BLaER1 (cell line): ENCODE measurements at regions not wholly inside any gene's neighbourhood (a gene's known extent, or its start where the extent isn't known, plus 50 kb on each side); places are given as distances from the start of the nearest gene placed in this dataset.

Source experiments
- H3K27ac ChIP-seq: shearing (Covaris generic); formaldehyde crosslinking; 2 replicates; pipeline ENCODE4 v1.8.1; 2022
- H3K27me3 ChIP-seq: shearing (Covaris generic); formaldehyde crosslinking; 2 replicates; pipeline ENCODE4 v1.8.1; 2022
- H3K36me3 ChIP-seq: shearing (Covaris generic); formaldehyde crosslinking; 2 replicates; pipeline ENCODE4 v1.8.1; 2022
- H3K4me1 ChIP-seq: shearing (Covaris generic); formaldehyde crosslinking; 2 replicates; pipeline ENCODE4 v1.8.1; 2022
- H3K4me2 ChIP-seq: shearing (Covaris generic); formaldehyde crosslinking; 2 replicates; pipeline ENCODE4 v1.8.1; 2022
- H3K4me3 ChIP-seq: shearing (Covaris generic); formaldehyde crosslinking; 2 replicates; pipeline ENCODE4 v1.8.1; 2022
- H3K9ac ChIP-seq: shearing (Covaris generic); formaldehyde crosslinking; 2 replicates; pipeline ENCODE4 v1.8.1; 2022
- H3K9me3 ChIP-seq: shearing (Covaris generic); formaldehyde crosslinking; 2 replicates; pipeline ENCODE4 v1.8.1; 2022
- H4K20me1 ChIP-seq: shearing (Covaris generic); formaldehyde crosslinking; 2 replicates; pipeline ENCODE4 v1.8.1; 2022
- Cebpa-rat ChIP-seq: shearing (Covaris generic); IDR thresholded peaks from 2 replicates; pipeline ENCODE4 v1.8.1; 2022

DNA sequence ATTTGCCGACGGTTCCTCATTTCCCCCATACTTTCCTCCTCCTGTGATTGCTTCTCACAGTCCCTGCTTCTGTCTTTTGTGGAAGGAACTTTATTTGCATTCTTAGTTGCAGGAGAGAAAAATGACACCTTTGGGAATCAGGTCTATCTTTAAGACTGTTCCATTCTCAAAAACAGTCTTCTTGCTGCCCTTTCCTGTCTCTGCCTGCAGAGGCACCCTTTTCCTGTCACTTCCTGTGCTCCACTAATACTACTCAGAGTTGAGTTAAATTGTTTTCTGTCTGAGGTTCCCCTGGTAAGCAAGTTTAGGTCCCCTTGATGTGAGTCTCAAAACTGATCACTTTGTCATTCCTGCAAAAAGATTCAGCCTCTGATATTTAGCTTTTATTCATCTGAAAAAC, 208.8 kb upstream of the CLNK start:
- Histone ChIP-seq H3K4me2 (peak overlapping the region; percentile 29; the same call in 1 of the 2 replicates), H4K20me1 (no peaks in the 10 kb centered on the region), H3K4me3 (no peak overlapping the region), H3K9ac (no peak overlapping the region), H3K27me3 (no peaks in the 10 kb centered on the region), H3K4me1 (peaks cover 8% of the 10 kb centered on the region), H3K27ac (no peak overlapping the region), H3K36me3 (no peaks in the 10 kb centered on the region), H3K9me3 (no peaks in the 10 kb centered on the region)
- no peak for TF ChIP-seq Cebpa-rat

DNA sequence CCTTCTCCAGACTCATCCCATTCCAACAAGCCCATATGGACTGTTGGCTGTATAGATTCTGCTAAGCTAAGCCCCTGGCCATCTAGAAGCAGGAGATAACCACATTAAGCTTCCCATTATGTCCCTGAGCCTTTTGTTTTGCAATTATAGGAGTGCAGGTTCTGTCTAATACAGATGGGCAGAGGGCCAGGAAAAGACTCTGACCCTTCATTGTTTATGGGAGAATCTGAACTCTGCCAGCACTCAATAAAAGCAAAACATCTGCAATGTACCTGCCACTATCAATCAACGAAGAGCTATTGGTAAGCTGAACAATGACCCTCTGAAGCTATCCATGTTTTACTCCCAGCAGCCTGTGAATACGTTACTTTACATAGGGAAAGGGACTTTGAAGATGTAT, 207.3 kb upstream of the CLNK start:
- Histone ChIP-seq H3K36me3 (no peaks in the 10 kb centered on the region), H4K20me1 (no peaks in the 10 kb centered on the region), H3K4me2 (no peak overlapping the region), H3K4me1 (peaks cover 8% of the 10 kb centered on the region), H3K27me3 (no peaks in the 10 kb centered on the region), H3K27ac (no peak overlapping the region), H3K9me3 (no peaks in the 10 kb centered on the region), H3K4me3 (no peak overlapping the region), H3K9ac (no peak overlapping the region)
- no peak for TF ChIP-seq Cebpa-rat

DNA sequence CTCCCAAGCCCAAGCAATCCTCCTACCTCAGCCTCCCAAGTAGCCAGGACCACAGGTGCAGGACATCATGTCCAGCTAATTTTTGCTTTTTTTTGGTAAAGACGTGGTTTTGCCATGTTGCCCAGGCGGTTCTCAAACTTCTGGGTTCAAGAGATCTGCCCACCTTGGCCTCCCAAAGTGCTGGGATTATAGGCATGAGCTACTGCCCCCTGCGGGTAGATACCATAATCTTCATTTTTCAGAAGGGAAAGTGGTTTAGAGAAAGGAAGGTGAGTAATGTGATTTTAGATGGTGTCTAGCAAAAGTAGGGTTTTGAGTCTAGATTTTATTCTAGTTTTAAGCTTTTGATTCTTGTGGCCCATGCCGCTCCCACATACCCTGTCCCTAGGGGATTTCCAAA, 205.3 kb upstream of the CLNK start:
- peaks cover 8% of the 10 kb centered on the region for H3K4me1 ChIP-seq
- no peaks in the 10 kb centered on the region for H3K36me3 ChIP-seq
- no peaks in the 10 kb centered on the region for H4K20me1 ChIP-seq
- no peaks in the 10 kb centered on the region for H3K9me3 ChIP-seq
- H3K9ac ChIP-seq, result no peak overlapping the region
- H3K4me3 ChIP-seq, result no peak overlapping the region
- H3K27ac ChIP-seq, result no peak overlapping the region
- no peak overlapping the region for H3K4me2 ChIP-seq
- TF ChIP-seq Cebpa-rat, result no peak
- no peaks in the 10 kb centered on the region for H3K27me3 ChIP-seq

DNA sequence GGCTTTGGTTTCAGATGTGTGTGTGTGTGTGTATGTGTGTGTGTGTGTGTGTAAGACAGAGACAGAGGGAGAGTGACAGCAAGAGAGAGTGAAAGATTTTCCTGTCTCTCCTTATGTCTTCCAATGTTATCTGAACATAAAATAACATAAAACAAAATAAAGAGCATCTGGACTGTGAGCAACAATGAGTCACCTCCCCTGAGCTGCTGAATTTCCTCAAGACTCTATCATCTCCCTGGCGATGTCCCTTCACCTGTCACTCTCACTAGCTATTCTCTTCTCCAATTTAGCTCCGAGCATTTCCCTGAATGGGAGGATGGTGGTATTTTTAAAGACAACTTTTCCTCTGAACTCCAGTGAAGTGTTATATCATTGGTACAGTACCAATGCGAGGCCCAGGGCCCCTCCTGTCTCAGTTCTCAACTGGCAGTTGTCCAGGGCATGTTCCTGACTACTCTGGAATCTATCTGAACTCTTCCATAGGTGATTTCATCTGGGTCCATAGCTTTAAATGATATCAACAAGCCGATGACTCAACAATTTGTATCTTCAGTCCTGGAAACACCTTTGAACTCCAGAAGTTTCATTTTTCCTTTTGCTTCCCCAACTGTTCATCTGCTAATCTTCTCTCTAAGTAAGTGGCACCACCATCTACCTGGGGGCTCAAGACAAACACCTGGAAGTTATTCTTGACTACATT, 195.0 kb upstream of the CLNK start:
- H3K4me2 ChIP-seq, result no peak overlapping the region
- no peak for TF ChIP-seq Cebpa-rat
- H3K27me3 ChIP-seq, result no peaks in the 10 kb centered on the region
- H3K9ac ChIP-seq, result no peak overlapping the region
- H3K4me3 ChIP-seq, result no peak overlapping the region
- H3K4me1 ChIP-seq, result no peaks in the 10 kb centered on the region
- no peaks in the 10 kb centered on the region for H3K9me3 ChIP-seq
- H3K27ac ChIP-seq, result no peak overlapping the region
- H4K20me1 ChIP-seq, result no peaks in the 10 kb centered on the region
- no peaks in the 10 kb centered on the region for H3K36me3 ChIP-seq

DNA sequence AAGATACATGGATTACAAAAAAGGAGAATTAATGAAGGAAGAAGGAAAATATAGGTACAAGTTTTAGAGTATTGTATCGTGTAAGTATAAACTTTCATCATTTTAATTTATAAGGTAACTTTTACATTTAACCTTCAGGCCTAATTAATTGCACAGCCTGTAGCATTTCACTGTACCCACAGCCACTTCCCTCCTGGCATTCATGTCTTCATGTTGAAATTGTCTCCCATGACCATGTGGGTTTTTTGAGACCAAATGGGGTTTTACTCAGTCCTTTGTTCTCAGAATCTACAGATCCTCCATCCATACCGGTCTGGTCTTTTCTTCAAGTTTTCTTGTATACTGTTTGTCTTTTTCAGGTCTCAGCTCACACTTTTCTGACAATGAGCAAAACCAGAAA, 194.3 kb upstream of the CLNK start:
- Histone ChIP-seq H3K27ac (no peak overlapping the region), H3K4me3 (no peak overlapping the region), H4K20me1 (no peaks in the 10 kb centered on the region), H3K4me1 (peaks cover 2% of the 10 kb centered on the region), H3K9me3 (no peaks in the 10 kb centered on the region), H3K9ac (no peak overlapping the region), H3K4me2 (no peak overlapping the region), H3K36me3 (no peaks in the 10 kb centered on the region), H3K27me3 (no peaks in the 10 kb centered on the region)
- no peak for TF ChIP-seq Cebpa-rat

DNA sequence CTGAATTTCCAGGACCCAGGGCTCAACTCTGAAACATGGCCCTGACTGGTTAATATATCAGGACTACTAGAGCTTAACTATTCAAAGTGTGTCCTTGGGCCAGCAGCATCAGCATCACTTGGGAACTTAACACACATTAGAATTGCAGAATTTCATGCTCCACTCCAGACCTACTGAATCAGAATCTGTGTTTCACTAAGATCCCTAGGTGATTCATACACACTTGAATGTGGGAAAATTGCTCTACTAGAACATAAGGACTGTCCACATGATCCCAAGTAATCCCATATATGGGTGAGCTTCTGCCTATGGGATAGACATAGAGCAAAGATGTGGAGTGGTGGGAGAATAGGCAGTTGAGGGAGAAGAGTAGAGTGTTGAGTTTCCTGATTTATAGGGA, 192.5 kb upstream of the CLNK start:
- TF ChIP-seq Cebpa-rat, result no peak
- peaks cover 19% of the 10 kb centered on the region for H3K4me1 ChIP-seq
- no peak overlapping the region for H3K4me2 ChIP-seq
- no peaks in the 10 kb centered on the region for H3K9me3 ChIP-seq
- no peak overlapping the region for H3K4me3 ChIP-seq
- H3K9ac ChIP-seq, result no peak overlapping the region
- H3K36me3 ChIP-seq, result no peaks in the 10 kb centered on the region
- H4K20me1 ChIP-seq, result no peaks in the 10 kb centered on the region
- no peaks in the 10 kb centered on the region for H3K27me3 ChIP-seq
- H3K27ac ChIP-seq, result no peak overlapping the region

DNA sequence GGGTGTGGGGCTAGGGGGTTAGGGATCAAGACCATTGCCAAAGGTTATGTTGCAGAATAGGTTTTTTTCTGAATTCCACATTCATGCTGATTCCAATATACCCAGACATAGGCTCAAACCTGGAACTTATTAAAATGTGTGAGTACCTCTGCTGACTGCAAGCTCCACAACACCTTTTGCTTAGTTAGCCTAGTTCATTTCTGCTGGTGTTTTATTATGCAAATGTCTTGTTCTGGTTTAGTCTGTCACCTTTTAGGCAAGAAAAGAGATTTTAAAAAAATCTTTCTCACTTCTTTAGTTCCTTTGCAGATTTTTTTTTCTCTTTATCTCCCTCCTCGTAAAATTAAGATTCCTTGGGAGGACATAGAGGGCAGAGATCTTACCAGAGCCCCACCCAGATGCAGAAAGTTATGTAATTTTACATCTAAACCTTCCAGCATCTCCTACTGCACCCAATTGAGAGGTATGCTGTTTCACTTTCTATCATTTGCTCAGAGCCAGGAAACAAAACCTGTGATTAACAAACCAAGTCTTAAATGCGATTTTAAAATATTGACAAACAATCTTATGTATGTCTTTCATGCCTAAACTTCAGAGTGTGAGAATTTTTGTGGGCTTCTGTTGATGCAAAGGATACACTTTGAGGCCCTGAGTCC, 190.7 kb upstream of the CLNK start:
- Histone ChIP-seq H3K9me3 (no peaks in the 10 kb centered on the region), H3K36me3 (no peaks in the 10 kb centered on the region), H3K4me2 (no peak overlapping the region), H3K27ac (no peak overlapping the region), H3K4me3 (no peak overlapping the region), H3K4me1 (peaks cover 19% of the 10 kb centered on the region), H4K20me1 (no peaks in the 10 kb centered on the region), H3K27me3 (no peaks in the 10 kb centered on the region), H3K9ac (no peak overlapping the region)
- no peak for TF ChIP-seq Cebpa-rat

DNA sequence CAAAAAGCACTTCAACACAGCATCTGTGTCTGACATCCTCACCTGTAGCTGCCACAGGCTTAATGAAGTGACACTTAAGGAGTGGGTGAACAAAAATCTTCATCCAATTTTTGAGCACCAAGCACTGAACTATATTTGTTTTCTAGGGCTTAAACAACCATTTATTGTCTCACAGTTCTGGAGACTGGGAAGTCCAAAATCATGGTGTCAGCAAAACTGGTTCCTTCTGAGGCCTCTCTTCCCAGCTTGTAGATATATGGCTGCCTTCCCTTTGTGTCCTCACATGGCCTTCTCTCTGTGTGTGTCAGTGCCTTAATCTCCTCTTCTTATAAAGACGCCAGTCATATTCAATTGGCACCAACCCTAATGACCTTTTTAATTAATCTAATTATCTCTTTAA, 189.2 kb upstream of the CLNK start:
- no peak overlapping the region for H3K9ac ChIP-seq
- no peaks in the 10 kb centered on the region for H3K36me3 ChIP-seq
- H3K9me3 ChIP-seq, result no peaks in the 10 kb centered on the region
- no peak overlapping the region; the same call in 1 of the 2 replicates for H3K27ac ChIP-seq
- peaks cover 19% of the 10 kb centered on the region for H3K4me1 ChIP-seq
- TF ChIP-seq Cebpa-rat, result no peak
- H3K4me2 ChIP-seq, result peak overlapping the region; percentile 61
- no peaks in the 10 kb centered on the region for H3K27me3 ChIP-seq
- no peaks in the 10 kb centered on the region for H4K20me1 ChIP-seq
- no peak overlapping the region for H3K4me3 ChIP-seq

DNA sequence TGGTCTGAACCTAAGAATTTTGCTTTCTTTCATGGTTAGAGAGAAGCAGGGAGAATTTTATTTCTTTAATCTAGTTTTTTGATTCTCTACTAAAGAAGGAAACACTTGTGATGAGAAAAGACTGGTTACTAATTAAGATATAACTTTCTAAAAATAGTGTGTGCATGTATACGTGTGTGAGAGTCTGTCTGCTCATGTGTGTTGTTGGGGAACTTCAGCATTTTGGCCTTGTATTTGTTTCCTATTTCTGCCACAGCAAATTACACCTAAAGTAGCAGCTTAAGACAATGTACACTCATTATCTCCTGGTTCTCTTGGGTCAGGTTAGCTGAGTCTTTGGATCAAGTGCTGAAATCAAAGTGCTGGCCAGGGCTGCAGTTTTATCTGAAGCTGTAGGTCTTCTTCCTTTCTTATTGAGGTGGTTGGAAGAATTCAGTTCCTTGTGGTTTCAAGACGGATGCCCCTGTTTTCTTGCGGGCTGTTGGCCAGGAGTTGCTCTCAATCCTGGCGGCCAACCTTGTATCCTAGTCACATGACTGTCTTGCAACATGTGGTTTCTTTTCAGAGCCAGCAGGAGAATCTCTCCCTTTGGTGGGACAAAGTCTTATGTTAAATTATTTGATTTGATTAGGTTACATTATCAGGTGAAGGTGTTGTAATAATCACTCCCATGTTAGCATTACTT, 188.4 kb upstream of the CLNK start:
- H3K27ac ChIP-seq, result peak overlapping the region; percentile 47
- TF ChIP-seq Cebpa-rat, result no peak

DNA sequence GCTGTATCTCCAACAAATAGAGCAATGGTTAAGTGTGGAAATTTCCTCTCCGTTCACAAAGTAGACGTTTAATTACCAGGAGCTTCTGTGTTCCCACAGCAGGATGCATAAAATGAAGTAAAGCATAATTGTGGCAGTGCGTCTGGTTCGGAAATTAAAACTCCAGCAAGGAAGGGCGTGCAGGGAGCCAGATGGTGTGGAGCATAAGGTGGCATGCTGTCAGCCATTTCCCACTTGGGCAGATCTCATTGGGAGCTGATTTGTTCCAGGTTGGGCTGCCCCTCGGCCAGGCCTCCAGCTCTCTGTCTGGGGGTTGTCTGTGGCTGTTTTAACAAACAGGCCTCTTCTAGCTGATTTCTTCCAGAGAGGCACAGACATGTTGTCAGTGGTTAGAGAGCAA, 182.1 kb upstream of the CLNK start:
- TF ChIP-seq Cebpa-rat, result no peak
- no peaks in the 10 kb centered on the region for H3K36me3 ChIP-seq
- H3K4me2 ChIP-seq, result no peak overlapping the region
- no peaks in the 10 kb centered on the region for H3K27me3 ChIP-seq
- no peak overlapping the region for H3K9ac ChIP-seq
- H3K27ac ChIP-seq, result no peak overlapping the region
- no peaks in the 10 kb centered on the region for H3K4me1 ChIP-seq
- no peak overlapping the region for H3K4me3 ChIP-seq
- no peaks in the 10 kb centered on the region for H3K9me3 ChIP-seq
- H4K20me1 ChIP-seq, result no peaks in the 10 kb centered on the region

More for the DNA sequence above, 188.4 kb upstream of the CLNK start:
- Histone ChIP-seq H3K4me3 (no peak overlapping the region), H4K20me1 (no peaks in the 10 kb centered on the region), H3K36me3 (no peaks in the 10 kb centered on the region), H3K9ac (no peak overlapping the region), H3K4me1 (peaks cover 19% of the 10 kb centered on the region), H3K4me2 (peak overlapping the region; percentile 61), H3K9me3 (no peaks in the 10 kb centered on the region), H3K27me3 (no peaks in the 10 kb centered on the region)
